ENCODE measurements at regions not wholly inside any gene's neighbourhood (a gene's known extent, or its start where the extent isn't known, plus 50 kb on each side); places are given as distances from the start of the nearest gene placed in this dataset.

GRCh38 chr3:145739926-145740325 lies 421.1 kb downstream of the PLOD2 start:
- Mint-ChIP-seq H3K9me3 (ENCODE audit: unreplicated experiment) (no peaks in the 10 kb centered on the region), H3K27me3 (ENCODE audit: unreplicated experiment) (peaks cover 2% of the 10 kb centered on the region), H3K4me1 (ENCODE audit: low read depth, unreplicated experiment) (no peaks in the 10 kb centered on the region), H3K27ac (ENCODE audit: unreplicated experiment) (no peak overlapping the region), H3K4me3 (ENCODE audit: unreplicated experiment) (no peak overlapping the region), H3K36me3 (ENCODE audit: unreplicated experiment) (no peaks in the 10 kb centered on the region)
- TF ChIP-seq, protein P1, sequence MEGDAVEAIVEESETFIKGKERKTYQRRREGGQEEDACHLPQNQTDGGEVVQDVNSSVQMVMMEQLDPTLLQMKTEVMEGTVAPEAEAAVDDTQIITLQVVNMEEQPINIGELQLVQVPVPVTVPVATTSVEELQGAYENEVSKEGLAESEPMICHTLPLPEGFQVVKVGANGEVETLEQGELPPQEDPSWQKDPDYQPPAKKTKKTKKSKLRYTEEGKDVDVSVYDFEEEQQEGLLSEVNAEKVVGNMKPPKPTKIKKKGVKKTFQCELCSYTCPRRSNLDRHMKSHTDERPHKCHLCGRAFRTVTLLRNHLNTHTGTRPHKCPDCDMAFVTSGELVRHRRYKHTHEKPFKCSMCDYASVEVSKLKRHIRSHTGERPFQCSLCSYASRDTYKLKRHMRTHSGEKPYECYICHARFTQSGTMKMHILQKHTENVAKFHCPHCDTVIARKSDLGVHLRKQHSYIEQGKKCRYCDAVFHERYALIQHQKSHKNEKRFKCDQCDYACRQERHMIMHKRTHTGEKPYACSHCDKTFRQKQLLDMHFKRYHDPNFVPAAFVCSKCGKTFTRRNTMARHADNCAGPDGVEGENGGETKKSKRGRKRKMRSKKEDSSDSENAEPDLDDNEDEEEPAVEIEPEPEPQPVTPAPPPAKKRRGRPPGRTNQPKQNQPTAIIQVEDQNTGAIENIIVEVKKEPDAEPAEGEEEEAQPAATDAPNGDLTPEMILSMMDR (IDR thresholded peaks at IDR 0.05; ENCODE audit: partially characterized antibody, unreplicated experiment), result no peak
- no peak for DNase-seq

DNA sequence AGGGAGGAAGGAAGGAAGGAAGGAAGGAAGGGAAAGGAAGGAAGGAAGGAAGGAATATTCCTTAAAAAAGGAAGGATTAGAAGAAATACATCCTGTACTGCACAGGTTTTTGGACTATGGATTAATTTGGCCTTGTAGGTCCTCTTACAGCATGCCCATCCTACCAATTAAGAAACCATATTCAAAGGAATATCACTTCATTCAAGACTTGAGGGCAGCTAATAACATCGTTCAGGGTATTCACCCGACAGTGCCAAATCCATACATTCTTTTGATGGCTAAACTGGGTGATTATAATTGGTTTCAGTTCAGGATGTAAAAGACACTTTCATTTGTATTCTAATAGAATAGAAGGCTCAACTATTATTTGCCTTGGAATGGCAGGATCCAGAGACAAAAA lies 410.3 kb downstream of the PLOD2 start:
- DNase-seq, result no peak
- Mint-ChIP-seq H3K27me3 (ENCODE audit: unreplicated experiment) (no peaks in the 10 kb centered on the region), H3K27ac (ENCODE audit: unreplicated experiment) (no peak overlapping the region), H3K4me1 (ENCODE audit: low read depth, unreplicated experiment) (peaks cover 6% of the 10 kb centered on the region), H3K36me3 (ENCODE audit: unreplicated experiment) (no peaks in the 10 kb centered on the region), H3K4me3 (ENCODE audit: unreplicated experiment) (no peak overlapping the region), H3K9me3 (ENCODE audit: unreplicated experiment) (no peaks in the 10 kb centered on the region)
- TF ChIP-seq, protein P1 (IDR thresholded peaks at IDR 0.05; ENCODE audit: partially characterized antibody, unreplicated experiment), result no peak

GRCh38 chr3:145752576-145752975 lies 408.4 kb downstream of the PLOD2 start:
- H3K36me3 Mint-ChIP-seq (ENCODE audit: unreplicated experiment), result no peaks in the 10 kb centered on the region
- DNase-seq, result no peak
- no peak overlapping the region for H3K4me3 Mint-ChIP-seq (ENCODE audit: unreplicated experiment)
- no peaks in the 10 kb centered on the region for H3K4me1 Mint-ChIP-seq (ENCODE audit: low read depth, unreplicated experiment)
- TF ChIP-seq, protein P1 (IDR thresholded peaks at IDR 0.05; ENCODE audit: partially characterized antibody, unreplicated experiment), result no peak
- H3K9me3 Mint-ChIP-seq (ENCODE audit: unreplicated experiment), result no peaks in the 10 kb centered on the region
- no peaks in the 10 kb centered on the region for H3K27me3 Mint-ChIP-seq (ENCODE audit: unreplicated experiment)
- no peak overlapping the region for H3K27ac Mint-ChIP-seq (ENCODE audit: unreplicated experiment)

DNA sequence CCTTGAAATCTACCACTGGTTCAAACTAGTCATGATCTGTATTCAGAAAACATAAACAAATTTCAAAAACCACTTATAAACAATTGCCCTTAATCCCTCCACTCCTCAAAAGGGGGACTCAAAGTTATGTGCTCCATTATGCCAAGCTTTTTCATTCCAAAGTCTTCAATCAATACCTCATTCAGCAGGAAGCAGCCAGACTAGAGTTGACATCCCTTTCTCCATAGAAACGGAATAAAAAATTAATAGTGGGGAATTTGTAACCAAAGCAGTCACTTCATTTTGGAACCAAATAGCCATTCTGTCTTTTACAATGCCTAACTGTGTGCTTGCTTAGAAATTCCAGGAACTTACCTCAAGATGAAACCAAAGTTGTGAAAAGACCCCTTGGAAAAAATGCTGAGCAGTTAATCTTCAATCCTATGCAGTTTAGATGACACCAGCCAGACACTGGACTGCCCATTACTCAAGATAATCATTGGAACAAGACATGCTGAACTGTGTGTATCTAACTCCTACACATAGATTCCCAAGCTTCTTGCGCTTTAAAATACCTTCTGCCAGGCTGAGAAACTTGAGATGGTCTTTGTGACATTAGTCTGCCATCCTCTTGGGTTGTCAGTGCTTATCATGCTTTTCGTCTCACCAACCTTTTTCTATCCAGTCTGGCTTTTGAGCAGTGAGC lies 406.2 kb downstream of the PLOD2 start:
- DNase-seq, result no peak
- H3K27me3 Mint-ChIP-seq (ENCODE audit: unreplicated experiment), result no peaks in the 10 kb centered on the region
- no peak overlapping the region for H3K27ac Mint-ChIP-seq (ENCODE audit: unreplicated experiment)
- no peaks in the 10 kb centered on the region for H3K4me1 Mint-ChIP-seq (ENCODE audit: low read depth, unreplicated experiment)
- H3K36me3 Mint-ChIP-seq (ENCODE audit: unreplicated experiment), result no peaks in the 10 kb centered on the region
- TF ChIP-seq, protein P1 (IDR thresholded peaks at IDR 0.05; ENCODE audit: partially characterized antibody, unreplicated experiment), result no peak
- no peak overlapping the region for H3K4me3 Mint-ChIP-seq (ENCODE audit: unreplicated experiment)
- H3K9me3 Mint-ChIP-seq (ENCODE audit: unreplicated experiment), result no peaks in the 10 kb centered on the region

DNA sequence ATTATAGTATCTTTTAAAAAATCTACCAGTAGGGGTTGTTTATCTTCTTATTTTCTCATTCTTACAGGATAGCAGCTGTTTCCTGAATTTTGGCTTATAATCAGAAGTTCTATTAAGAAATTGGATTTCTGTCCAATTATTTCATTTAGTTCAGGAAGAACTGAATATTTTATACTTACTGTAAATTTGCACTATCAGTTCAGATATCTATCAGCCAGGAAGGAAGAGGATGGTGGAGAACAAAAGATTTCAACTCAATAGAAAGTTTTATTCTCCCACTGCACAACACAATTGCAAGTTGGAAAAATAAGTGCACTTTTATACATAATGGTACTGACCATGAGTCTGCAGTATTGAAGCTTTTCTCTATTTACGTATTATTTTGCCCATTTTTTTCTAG lies 400.9 kb downstream of the PLOD2 start:
- no peak overlapping the region for H3K4me3 Mint-ChIP-seq (ENCODE audit: unreplicated experiment)
- H3K27ac Mint-ChIP-seq (ENCODE audit: unreplicated experiment), result no peak overlapping the region
- H3K4me1 Mint-ChIP-seq (ENCODE audit: low read depth, unreplicated experiment), result no peaks in the 10 kb centered on the region
- no peak for DNase-seq
- H3K9me3 Mint-ChIP-seq (ENCODE audit: unreplicated experiment), result no peaks in the 10 kb centered on the region
- H3K36me3 Mint-ChIP-seq (ENCODE audit: unreplicated experiment), result no peaks in the 10 kb centered on the region
- no peaks in the 10 kb centered on the region for H3K27me3 Mint-ChIP-seq (ENCODE audit: unreplicated experiment)
- TF ChIP-seq, protein P1 (IDR thresholded peaks at IDR 0.05; ENCODE audit: partially characterized antibody, unreplicated experiment), result no peak

Measured in glutamatergic neuron (in vitro differentiated cells).